H9 (cell line): ENCODE measurements at regions not wholly inside any gene's neighbourhood (a gene's known extent, or its start where the extent isn't known, plus 50 kb on each side); places are given as distances from the start of the nearest gene placed in this dataset.

Source experiments
- DNase-seq: peaks from one replicate; pipeline ENCODE4 v3.0.0-alpha.2; 2017
- H2AFZ ChIP-seq: one replicate; pipeline ENCODE4 v1.6.1; 2013; ENCODE audit warnings: mild to moderate bottlenecking, low read length, control low read depth, moderate library complexity
- H2AK5ac ChIP-seq: 2 replicates; pipeline ENCODE4 v1.6.1; 2013; ENCODE audit warnings: low read length, control low read depth, mixed read lengths; ENCODE audit not compliant: insufficient read length
- H2BK120ac ChIP-seq: one replicate; pipeline ENCODE4 v1.6.1; 2013; ENCODE audit warnings: low read depth, mild to moderate bottlenecking, low read length, control low read depth, inconsistent platforms; ENCODE audit not compliant: poor library complexity, severe bottlenecking
- H2BK12ac ChIP-seq: 2 replicates; pipeline ENCODE4 v1.6.1; 2013; ENCODE audit warnings: low read length, control low read depth, mixed read lengths, low read depth; ENCODE audit not compliant: insufficient read length
- H2BK15ac ChIP-seq: 2 replicates; pipeline ENCODE4 v1.6.1; 2013; ENCODE audit warnings: low read depth, low read length, control low read depth
- H2BK20ac ChIP-seq: one replicate; pipeline ENCODE4 v1.6.1; 2013; ENCODE audit warnings: low read depth, mild to moderate bottlenecking, low read length, control low read depth, inconsistent platforms; ENCODE audit not compliant: poor library complexity, severe bottlenecking
- H2BK5ac ChIP-seq: 2 replicates; pipeline ENCODE4 v1.6.1; 2013; ENCODE audit warnings: low read length, control low read depth, mixed read lengths; ENCODE audit not compliant: insufficient read length
- H3K14ac ChIP-seq: 2 replicates; pipeline ENCODE4 v1.6.1; 2013; ENCODE audit warnings: low read length, control low read depth; ENCODE audit not compliant: insufficient read depth
- H3K18ac ChIP-seq: 2 replicates; pipeline ENCODE4 v1.6.1; 2013; ENCODE audit warnings: low read depth, mild to moderate bottlenecking, mixed read lengths, low read length, control low read depth; ENCODE audit not compliant: insufficient read length
- H3K23ac ChIP-seq: 2 replicates; pipeline ENCODE4 v1.6.1; 2013; ENCODE audit warnings: low read length, control low read depth, mixed read lengths, low read depth; ENCODE audit not compliant: insufficient read length
- H3K23me2 ChIP-seq: 2 replicates; pipeline ENCODE4 v1.6.1; 2013; ENCODE audit warnings: low read depth, mild to moderate bottlenecking, mixed read lengths, low read length, control low read depth; ENCODE audit not compliant: insufficient read length, poor library complexity, severe bottlenecking
- H3K27ac ChIP-seq: 2 replicates; pipeline ENCODE4 v1.5.1; 2013; ENCODE audit warnings: low read length, control low read depth, mixed read lengths, low read depth; ENCODE audit not compliant: insufficient read length
- H3K27me3 ChIP-seq: 2 replicates; pipeline ENCODE4 v1.6.1; 2013; ENCODE audit warnings: low read length, control low read depth, inconsistent platforms; ENCODE audit not compliant: insufficient read depth
- H3K4ac ChIP-seq: 2 replicates; pipeline ENCODE4 v1.6.1; 2013; ENCODE audit warnings: low read depth, mild to moderate bottlenecking, control low read depth, inconsistent platforms, low read length, moderate library complexity
- H3K4me1 ChIP-seq: 2 replicates; pipeline ENCODE4 v1.6.1; 2013; ENCODE audit warnings: low read length, control low read depth, inconsistent platforms; ENCODE audit not compliant: insufficient read depth
- H3K4me2 ChIP-seq: 2 replicates; pipeline ENCODE4 v1.6.1; 2013; ENCODE audit warnings: low read length, control low read depth, mixed read lengths; ENCODE audit not compliant: insufficient read length, insufficient read depth
- H3K56ac ChIP-seq: 2 replicates; pipeline ENCODE4 v1.6.1; 2013; ENCODE audit warnings: low read depth, mild to moderate bottlenecking, mixed read lengths, low read length, control low read depth; ENCODE audit not compliant: insufficient read length
- H3K79me1 ChIP-seq: 2 replicates; pipeline ENCODE4 v1.6.1; 2013; ENCODE audit warnings: low read depth, mild to moderate bottlenecking, moderate library complexity, low read length, control low read depth, inconsistent platforms; ENCODE audit not compliant: insufficient read depth, poor library complexity, severe bottlenecking
- H3K79me2 ChIP-seq: 2 replicates; pipeline ENCODE4 v1.6.1; 2013; ENCODE audit warnings: low read length, control low read depth, inconsistent platforms; ENCODE audit not compliant: insufficient read depth
- H3K9ac ChIP-seq: 2 replicates; pipeline ENCODE4 v1.6.1; 2013; ENCODE audit warnings: low read length, control low read depth, mixed read lengths; ENCODE audit not compliant: insufficient read length; ENCODE audit errors: extremely low read depth
- H3K9me3 ChIP-seq: one replicate; pipeline ENCODE4 v1.6.1; 2013; ENCODE audit warnings: low read depth, low read length, inconsistent platforms; ENCODE audit not compliant: control insufficient read depth
- H3T11ph ChIP-seq: one replicate; pipeline ENCODE4 v1.6.1; 2013; ENCODE audit warnings: mild to moderate bottlenecking, low read length, control low read depth, inconsistent platforms
- H4K20me1 ChIP-seq: one replicate; pipeline ENCODE4 v1.6.1; 2013; ENCODE audit not compliant: control insufficient read depth, insufficient read length, insufficient read depth
- H4K5ac ChIP-seq: 2 replicates; pipeline ENCODE4 v1.6.1; 2013; ENCODE audit warnings: low read depth, mild to moderate bottlenecking, mixed read lengths, low read length, control low read depth; ENCODE audit not compliant: insufficient read length
- H4K8ac ChIP-seq: replicated peaks from 2 replicates; pipeline ENCODE4 v1.6.1; 2013; ENCODE audit warnings: low read length, control low read depth, mixed read lengths, low read depth; ENCODE audit not compliant: insufficient read length
- H4K91ac ChIP-seq: 2 replicates; pipeline ENCODE4 v1.6.1; 2013; ENCODE audit warnings: low read depth, mild to moderate bottlenecking, moderate library complexity, mixed read lengths, low read length, control low read depth; ENCODE audit not compliant: insufficient read length
- H3K27ac Mint-ChIP-seq, 3 experiments: 2 replicates in 2 of 3; 3 replicates in 1 of 3; pipeline ENCODE4 v1.8.0; 2020 to 2021; ENCODE audit warnings: mixed read lengths in 3 of 3, mild to moderate bottlenecking in 1 of 3, moderate library complexity in 1 of 3
- H3K27me3 Mint-ChIP-seq: 2 replicates; pipeline ENCODE4 v1.8.0; 2021; ENCODE audit warnings: low read depth, mild to moderate bottlenecking, moderate library complexity, mixed read lengths
- H3K36me3 Mint-ChIP-seq, 3 experiments: 2 replicates in 2 of 3; 3 replicates in 1 of 3; pipeline ENCODE4 v1.8.0; 2020 to 2021; ENCODE audit warnings: low read depth in 3 of 3, mixed read lengths in 3 of 3; ENCODE audit not compliant: insufficient read depth in 1 of 3
- H3K4me1 Mint-ChIP-seq, 2 experiments: 2 replicates each; pipeline ENCODE4 v1.8.0; 2020; ENCODE audit warnings: mixed read lengths in 2 of 2
- H3K4me3 Mint-ChIP-seq, 2 experiments: 2 replicates in 1 of 2; 3 replicates in 1 of 2; pipeline ENCODE4 v1.8.0; 2020 to 2021; ENCODE audit warnings: mild to moderate bottlenecking in 2 of 2, mixed read lengths in 2 of 2, moderate library complexity in 1 of 2
- H3K9me3 Mint-ChIP-seq, 2 experiments: 2 replicates in 1 of 2; 3 replicates in 1 of 2; pipeline ENCODE4 v1.8.0; 2020; ENCODE audit warnings: mild to moderate bottlenecking in 2 of 2, mixed read lengths in 2 of 2, moderate library complexity in 1 of 2
- WGBS: extraction: QIAGEN DNeasy Blood & Tissue Kit; methylation state at CpG from one replicate; pipeline ENCODE4 v1.1.7; 2013; ENCODE audit warnings: missing lambda C conversion rate, low lambda C conversion rate, mixed read lengths; ENCODE audit not compliant: insufficient read length; ENCODE audit errors: extremely low coverage; 5-methylcytosine and 5-hydroxymethylcytosine counted together
- TF ChIP-seq, protein P1 (sequence below): fragments of 200-600 bp; sonication (generic); conservative IDR thresholded peaks from 3 replicates; pipeline ENCODE4 v1.8.0; 2021; ENCODE audit warnings: antibody characterized with exemption, mild to moderate bottlenecking

DNA sequence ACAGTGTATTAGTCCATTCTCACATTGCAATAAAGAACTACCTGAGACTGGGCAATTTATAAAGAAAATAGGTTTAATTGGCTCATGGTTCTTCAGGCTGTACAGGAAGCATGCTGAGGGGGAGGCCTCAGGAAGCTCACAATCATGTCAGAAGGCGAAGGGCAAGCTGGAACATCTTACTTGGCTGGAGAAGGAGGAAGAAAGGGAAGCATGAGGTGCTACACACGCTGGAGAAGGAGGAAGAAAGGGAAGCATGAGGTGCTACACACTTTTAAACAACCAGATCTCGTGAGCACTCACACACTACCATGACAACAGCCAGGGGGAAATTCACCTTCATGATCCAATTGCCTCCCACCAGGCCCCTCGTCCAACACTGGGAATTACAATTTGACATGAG lies 95.3 kb upstream of the FAM110C start:
- H3K27ac Mint-ChIP-seq = no peak overlapping the region
- WGBS = no CpG with 5 or more reads among the region's 4 CpGs

More for the DNA sequence above, 95.3 kb upstream of the FAM110C start:
- Histone ChIP-seq H3K9ac (no peak overlapping the region), H3K4me1 (no peaks in the 10 kb centered on the region), H3K27me3 (no peaks in the 10 kb centered on the region), H4K91ac (no peak overlapping the region), H3T11ph (no peak overlapping the region), H4K5ac (no peak overlapping the region), H2AK5ac (no peak overlapping the region), H2BK20ac (no peak overlapping the region), H3K9me3 (no peaks in the 10 kb centered on the region), H3K14ac (no peak overlapping the region), H3K4me2 (no peak overlapping the region), H3K56ac (no peak overlapping the region), H3K79me2 (no peaks in the 10 kb centered on the region), H2BK120ac (no peak overlapping the region), H3K79me1 (no peaks in the 10 kb centered on the region), H3K23me2 (no peaks in the 10 kb centered on the region), H2BK5ac (no peak overlapping the region), H2BK15ac (no peak overlapping the region), H3K18ac (no peak overlapping the region), H4K8ac (no peak overlapping the region), H3K4ac (no peak overlapping the region), H4K20me1 (no peaks in the 10 kb centered on the region), H3K23ac (no peak overlapping the region), H3K27ac (no peak overlapping the region), H2AFZ (no peak overlapping the region), H2BK12ac (no peak overlapping the region)
- TF ChIP-seq, protein P1, sequence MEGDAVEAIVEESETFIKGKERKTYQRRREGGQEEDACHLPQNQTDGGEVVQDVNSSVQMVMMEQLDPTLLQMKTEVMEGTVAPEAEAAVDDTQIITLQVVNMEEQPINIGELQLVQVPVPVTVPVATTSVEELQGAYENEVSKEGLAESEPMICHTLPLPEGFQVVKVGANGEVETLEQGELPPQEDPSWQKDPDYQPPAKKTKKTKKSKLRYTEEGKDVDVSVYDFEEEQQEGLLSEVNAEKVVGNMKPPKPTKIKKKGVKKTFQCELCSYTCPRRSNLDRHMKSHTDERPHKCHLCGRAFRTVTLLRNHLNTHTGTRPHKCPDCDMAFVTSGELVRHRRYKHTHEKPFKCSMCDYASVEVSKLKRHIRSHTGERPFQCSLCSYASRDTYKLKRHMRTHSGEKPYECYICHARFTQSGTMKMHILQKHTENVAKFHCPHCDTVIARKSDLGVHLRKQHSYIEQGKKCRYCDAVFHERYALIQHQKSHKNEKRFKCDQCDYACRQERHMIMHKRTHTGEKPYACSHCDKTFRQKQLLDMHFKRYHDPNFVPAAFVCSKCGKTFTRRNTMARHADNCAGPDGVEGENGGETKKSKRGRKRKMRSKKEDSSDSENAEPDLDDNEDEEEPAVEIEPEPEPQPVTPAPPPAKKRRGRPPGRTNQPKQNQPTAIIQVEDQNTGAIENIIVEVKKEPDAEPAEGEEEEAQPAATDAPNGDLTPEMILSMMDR = no peak
- Mint-ChIP-seq H3K4me1 (peaks cover 32 to 48% of the 10 kb centered on the region in 2 experiments), H3K36me3 (peaks cover 9 to 21% (median 11%) of the 10 kb centered on the region in 3 experiments), H3K27me3 (no peaks in the 10 kb centered on the region; the same call in 1 of the 2 replicates), H3K4me3 (no peak overlapping the region), H3K9me3 (peaks cover 10 to 15% of the 10 kb centered on the region in 2 experiments)
- no peak for DNase-seq
